Gastroesophageal sphincter (tissue), 3 donors: ENCODE measurements at regions not wholly inside any gene's neighbourhood (a gene's known extent, or its start where the extent isn't known, plus 50 kb on each side); places are given as distances from the start of the nearest gene placed in this dataset.

Experiments
- CTCF ChIP-seq, 4 experiments: fragments of 200-600 bp in 2 of 4; fragments of 450-650 bp in 2 of 4; sonication (generic) in 1 of 4; IDR thresholded peaks; one replicate each; pipeline ENCODE4 v1.5.1; 2017 to 2019; ENCODE audit warnings: antibody characterized with exemption in 4 of 4, mild to moderate bottlenecking in 2 of 4, moderate library complexity in 2 of 4
- POLR2A ChIP-seq, 2 donors: fragments of 450-650 bp; IDR thresholded peaks; one replicate each; pipeline ENCODE4 v1.6.1; 2017; ENCODE audit warnings: antibody characterized with exemption in 2 of 2, mild to moderate bottlenecking in 2 of 2, moderate library complexity in 1 of 2
- POLR2AphosphoS5 ChIP-seq: sonication (generic); formaldehyde crosslinking; IDR thresholded peaks from one replicate; pipeline ENCODE4 v1.6.1; 2017; ENCODE audit warnings: antibody characterized with exemption

DNA sequence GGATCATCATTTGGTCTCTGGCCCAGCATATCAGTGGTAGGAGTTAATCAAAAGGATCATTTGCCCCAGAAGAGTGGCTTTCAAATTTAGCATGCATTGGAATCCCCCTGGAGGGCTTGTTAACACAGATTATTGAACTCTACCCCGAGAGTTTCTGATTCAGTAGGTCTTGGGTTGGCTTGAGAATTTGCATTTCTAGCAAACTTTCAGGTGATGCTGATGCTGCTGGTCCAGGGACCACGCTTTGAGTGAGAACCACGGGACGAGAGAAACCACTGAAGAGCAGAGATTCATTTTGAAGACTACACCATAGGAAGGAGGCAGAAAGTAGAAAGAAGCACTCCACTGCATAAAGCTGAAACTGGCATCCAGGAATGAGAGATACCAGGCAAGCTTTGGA, 81.3 kb upstream of the DUSP10 start:
- TF ChIP-seq CTCF (IDR thresholded peaks at IDR 0.05) (no peak), POLR2AphosphoS5 (no peak), POLR2A (IDR thresholded peaks at IDR 0.05) (no peak)
